ENCODE measurements at regions not wholly inside any gene's neighbourhood (a gene's known extent, or its start where the extent isn't known, plus 50 kb on each side); places are given as distances from the start of the nearest gene placed in this dataset.

DNA sequence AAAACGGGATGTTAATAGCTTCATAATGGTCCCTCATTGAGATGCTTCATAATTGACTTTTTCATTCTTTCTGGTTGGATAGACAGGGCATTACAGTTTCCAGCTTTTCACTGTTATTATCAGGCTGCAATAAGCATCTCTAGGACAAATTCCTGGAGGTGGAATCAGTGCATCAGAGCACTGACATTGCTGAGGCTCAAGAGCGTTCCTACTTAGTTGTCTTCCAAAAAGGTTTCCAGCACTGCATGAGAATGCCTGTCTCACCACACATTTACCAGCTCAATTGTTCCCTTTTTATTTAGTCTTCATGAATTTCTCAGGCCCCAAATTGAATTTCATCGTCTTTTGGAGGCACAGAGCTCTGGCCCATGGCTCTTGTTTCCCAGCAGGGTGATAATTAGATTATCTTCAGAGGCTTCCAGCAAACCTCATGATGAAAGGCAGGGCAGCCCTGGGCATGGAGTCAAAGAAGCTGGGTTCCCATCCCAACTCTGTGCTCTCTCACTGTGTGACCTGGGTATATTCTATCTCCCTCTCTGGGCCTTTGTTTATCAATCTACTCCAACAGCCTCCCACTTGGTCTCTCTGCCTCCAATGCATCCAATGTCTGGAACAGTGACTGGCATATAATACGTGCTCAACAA, 451.4 kb downstream of the PTPRU start (continued):
- TF ChIP-seq NCOA5 (CRISPR knock-in tag; IDR thresholded peaks at IDR 0.05) (no peak), JUND (CRISPR knock-in tag; IDR thresholded peaks at IDR 0.05) (no peak), KDM3A (CRISPR knock-in tag; IDR thresholded peaks at IDR 0.05; ENCODE audit: low read depth) (no peak), ADNP (CRISPR knock-in tag; IDR thresholded peaks at IDR 0.05) (no peak), DMAP1 (CRISPR knock-in tag; IDR thresholded peaks at IDR 0.05) (no peak)

DNA sequence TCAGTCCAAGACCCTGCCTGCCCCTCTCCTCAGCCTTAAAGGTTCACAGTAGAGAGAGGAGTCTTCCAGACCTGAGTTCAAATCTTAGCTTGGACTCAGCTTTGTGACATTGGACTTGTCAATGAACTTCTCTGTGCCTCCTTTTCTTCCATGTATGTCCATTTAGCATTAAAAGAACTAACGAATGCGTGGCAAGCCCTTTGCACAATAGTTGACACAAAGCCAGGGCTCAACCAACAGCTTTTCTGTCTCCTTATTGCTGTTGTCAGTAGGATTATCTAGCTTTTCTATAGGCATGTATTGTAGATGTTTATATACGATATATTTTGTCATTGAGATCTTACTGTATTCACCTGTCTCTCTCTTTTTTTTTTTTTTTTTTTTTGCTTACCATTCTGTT, 450.8 kb downstream of the PTPRU start:
- POLR2A ChIA-PET = no interaction called here
- no peak for ATAC-seq
- TF ChIP-seq FOXA3 (CRISPR knock-in tag; IDR thresholded peaks at IDR 0.05) (no peak), GFI1 (CRISPR knock-in tag; IDR thresholded peaks at IDR 0.05; ENCODE audit: borderline replicate concordance) (no peak), RARA (CRISPR knock-in tag; IDR thresholded peaks at IDR 0.05) (no peak), ZKSCAN1 (IDR thresholded peaks at IDR 0.05; ENCODE audit: low read length) (no peak), ATF7-NPFF (CRISPR knock-in tag; IDR thresholded peaks at IDR 0.05; ENCODE audit: low read depth) (no peak), ZNF670 (CRISPR knock-in tag; IDR thresholded peaks at IDR 0.05; ENCODE audit: borderline replicate concordance) (no peak), RBM39 (IDR thresholded peaks at IDR 0.05; ENCODE audit: low read depth, low read length, poor library complexity, severe bottlenecking) (no peak), SRF (IDR thresholded peaks at IDR 0.05; ENCODE audit: low read depth, low read length) (no peak), NCOR1 (IDR thresholded peaks at IDR 0.05; ENCODE audit: borderline replicate concordance, low read length) (no peak), ZBED4 (CRISPR knock-in tag; IDR thresholded peaks at IDR 0.05; ENCODE audit: borderline replicate concordance) (no peak)

More for the DNA sequence above, 450.8 kb downstream of the PTPRU start:
- no peaks in the 10 kb centered on the region for H3K79me2 ChIP-seq (ENCODE audit: insufficient read depth, low read length)
- intact Hi-C loops (cut with micrococcal nuclease; ENCODE audit: unreplicated experiment) (no loop called here), in situ Hi-C loops (cut with HindIII; ENCODE audit: extremely low pct_ligation_motif_present, low pct_unique_long_range_greater_than_20kb) (no loop called here)
- H3K9ac ChIP-seq (ENCODE audit: insufficient read depth, low read depth, low read length) = no peak overlapping the region
- H3K27me3 ChIP-seq (ENCODE audit: control insufficient read depth in 1 of 2, insufficient read depth in 2 of 2, low read length in 2 of 2) = peaks cover 0 to 16% of the 10 kb centered on the region in 2 experiments; a peak in 1 of 5 replicates
- no peaks in the 10 kb centered on the region for H3K36me3 ChIP-seq (replicated peaks in 1 of 2; ENCODE audit: control insufficient read depth in 1 of 2, insufficient read depth in 2 of 2, low read length in 2 of 2)
- BruUV-seq (replicated peaks) = no TSS peak
- no peak overlapping the region for H3K4me2 ChIP-seq (ENCODE audit: low read depth, low read length)
- DNase-seq (ENCODE audit: low spot score) (no peak), FAIRE-seq (no peak)
- no peak overlapping the region for H3K27ac ChIP-seq (ENCODE audit: extremely low read length, insufficient read depth, low read length)
- no peaks in the 10 kb centered on the region for H4K20me1 ChIP-seq (ENCODE audit: insufficient read depth, low read length)
- H2AFZ ChIP-seq (ENCODE audit: low read length) = no peak overlapping the region
- CTCF ChIA-PET (ENCODE audit: low intra/inter-chr PET ratio, low total read pairs) = no interaction called here
- 0% methylated on average over 3 of the region's 3 CpGs for WGBS (ENCODE audit: low lambda C conversion rate)
- H3K4me1 ChIP-seq (ENCODE audit: insufficient read depth, low read length) = no peaks in the 10 kb centered on the region
- no peaks in the 10 kb centered on the region for H3K9me3 ChIP-seq (ENCODE audit: low read length)
- no peak overlapping the region for H3K4me3 ChIP-seq (replicated peaks in 1 of 3; ENCODE audit: insufficient read depth in 1 of 3, low read depth in 2 of 3, low read length in 3 of 3)
